Keratinocyte (primary cell): ENCODE measurements at regions not wholly inside any gene's neighbourhood (a gene's known extent, or its start where the extent isn't known, plus 50 kb on each side); places are given as distances from the start of the nearest gene placed in this dataset.
A peak's percentile ranks its signal among the peaks of the same experiment; 100 is the strongest.

Experiments
- DNase-seq: peaks from one replicate; pipeline ENCODE4 v3.0.0-alpha.2; 2011; ENCODE audit warnings: low read depth, missing footprints, low spot score
- FAIRE-seq: peaks from 2 replicates; lab custom pipeline; 2011; peaks lifted over from hg19 to GRCh38; lab: Jason Lieb, UNC
- H2AFZ ChIP-seq: 2 replicates; pipeline ENCODE4 v1.6.0; 2012; ENCODE audit warnings: low read length, control low read depth, inconsistent platforms; ENCODE audit not compliant: control insufficient read depth
- H3K27ac ChIP-seq: 2 replicates; pipeline ENCODE4 v1.5.1; 2011; ENCODE audit warnings: low read length; ENCODE audit not compliant: control insufficient read depth, insufficient read depth
- H3K27me3 ChIP-seq: 3 replicates; pipeline ENCODE4 v1.6.0; 2011; ENCODE audit warnings: low read length; ENCODE audit not compliant: control insufficient read depth, insufficient read depth; ENCODE audit errors: extremely low read depth
- H3K36me3 ChIP-seq, 2 experiments: 2 replicates in 1 of 2; 3 replicates in 1 of 2; pipeline ENCODE4 v1.5.1; 2011; ENCODE audit warnings: low read length in 2 of 2, mild to moderate bottlenecking in 1 of 2; ENCODE audit not compliant: control insufficient read depth in 2 of 2, insufficient read depth in 2 of 2; ENCODE audit errors: extremely low read depth in 1 of 2
- H3K4me1 ChIP-seq: 3 replicates; pipeline ENCODE4 v1.5.1; 2011; ENCODE audit warnings: low read length; ENCODE audit not compliant: control insufficient read depth, insufficient read depth; ENCODE audit errors: extremely low read depth
- H3K4me2 ChIP-seq: 3 replicates; pipeline ENCODE4 v1.6.0; 2011; ENCODE audit warnings: low read depth, low read length; ENCODE audit not compliant: control insufficient read depth, insufficient read depth; ENCODE audit errors: extremely low read depth
- H3K4me3 ChIP-seq, 3 experiments: fragments of 200-600 bp in 1 of 3; sonication (generic) in 1 of 3; 2 replicates in 2 of 3; 3 replicates in 1 of 3; pipeline ENCODE4 v1.5.1; 2011 to 2016; ENCODE audit warnings: low read length in 3 of 3, mild to moderate bottlenecking in 3 of 3, control low read depth in 2 of 3, inconsistent platforms in 1 of 3, low read depth in 1 of 3, mixed read lengths in 1 of 3, mixed run types in 1 of 3, moderate library complexity in 1 of 3; ENCODE audit not compliant: control insufficient read depth in 2 of 3, insufficient read depth in 2 of 3; ENCODE audit errors: extremely low read depth in 1 of 3
- H3K79me2 ChIP-seq: 2 replicates; pipeline ENCODE4 v1.6.0; 2012; ENCODE audit warnings: low read length; ENCODE audit not compliant: control insufficient read depth, insufficient read depth
- H3K9ac ChIP-seq: 3 replicates; pipeline ENCODE4 v1.6.0; 2011; ENCODE audit warnings: low read length; ENCODE audit not compliant: control insufficient read depth, insufficient read depth; ENCODE audit errors: extremely low read depth
- H3K9me1 ChIP-seq: 3 replicates; pipeline ENCODE4 v1.6.0; 2011; ENCODE audit warnings: low read length; ENCODE audit not compliant: control insufficient read depth, insufficient read depth; ENCODE audit errors: extremely low read depth
- H3K9me3 ChIP-seq: 2 replicates; pipeline ENCODE4 v1.5.1; 2012; ENCODE audit warnings: low read depth, low read length; ENCODE audit not compliant: control insufficient read depth
- H4K20me1 ChIP-seq: 3 replicates; pipeline ENCODE4 v1.6.0; 2011; ENCODE audit warnings: low read length; ENCODE audit not compliant: control insufficient read depth, insufficient read depth; ENCODE audit errors: extremely low read depth
- EZH2 ChIP-seq: IDR thresholded peaks from one replicate; pipeline ENCODE4 v1.6.1; 2012; ENCODE audit warnings: inconsistent platforms, mild to moderate bottlenecking, low read length, moderate library complexity
- dilution Hi-C: fragments of 300-500 bp; cut with MboI; formaldehyde crosslinking; loops from one replicate; pipeline ENCODE4 v1.7.0; 2020; ENCODE audit warnings: low sequenced_read_pairs; ENCODE audit not compliant: extremely low pct_ligation_motif_present
- TF ChIP-seq, protein P1 (sequence below), 3 experiments: IDR thresholded peaks in 1 of 3; conservative IDR thresholded peaks in 1 of 3; optimal IDR thresholded peaks in 1 of 3; 2 replicates in 2 of 3; 3 replicates in 1 of 3; pipeline versions ENCODE3 to v1.5.1; 2011; ENCODE audit warnings: low read length in 3 of 3, mild to moderate bottlenecking in 3 of 3, moderate library complexity in 2 of 3, control low read depth in 1 of 3, inconsistent platforms in 1 of 3; ENCODE audit not compliant: insufficient read depth in 2 of 3; ENCODE audit errors: extremely low read depth in 1 of 3

GRCh38 chr7:34365011-34365410 is 293.0 kb upstream of the NPSR1 start:
- DNase-seq (peak; percentile 91), FAIRE-seq (peak; percentile 92)
- Histone ChIP-seq H3K36me3 (no peaks in the 10 kb centered on the region), H3K4me3 (peak overlapping the region in 1 of 3 experiments; percentile 32), H3K79me2 (no peaks in the 10 kb centered on the region), H2AFZ (peak overlapping the region; percentile 52), H3K9me3 (no peaks in the 10 kb centered on the region), H3K27ac (peak overlapping the region; percentile 54), H3K27me3 (no peaks in the 10 kb centered on the region), H3K9me1 (no peaks in the 10 kb centered on the region), H3K4me1 (peaks cover 15% of the 10 kb centered on the region), H4K20me1 (no peaks in the 10 kb centered on the region), H3K4me2 (peak overlapping the region; percentile 39), H3K9ac (no peak overlapping the region)
- dilution Hi-C loops = no loop called here
- no peak for TF ChIP-seq EZH2
- TF ChIP-seq, protein P1, sequence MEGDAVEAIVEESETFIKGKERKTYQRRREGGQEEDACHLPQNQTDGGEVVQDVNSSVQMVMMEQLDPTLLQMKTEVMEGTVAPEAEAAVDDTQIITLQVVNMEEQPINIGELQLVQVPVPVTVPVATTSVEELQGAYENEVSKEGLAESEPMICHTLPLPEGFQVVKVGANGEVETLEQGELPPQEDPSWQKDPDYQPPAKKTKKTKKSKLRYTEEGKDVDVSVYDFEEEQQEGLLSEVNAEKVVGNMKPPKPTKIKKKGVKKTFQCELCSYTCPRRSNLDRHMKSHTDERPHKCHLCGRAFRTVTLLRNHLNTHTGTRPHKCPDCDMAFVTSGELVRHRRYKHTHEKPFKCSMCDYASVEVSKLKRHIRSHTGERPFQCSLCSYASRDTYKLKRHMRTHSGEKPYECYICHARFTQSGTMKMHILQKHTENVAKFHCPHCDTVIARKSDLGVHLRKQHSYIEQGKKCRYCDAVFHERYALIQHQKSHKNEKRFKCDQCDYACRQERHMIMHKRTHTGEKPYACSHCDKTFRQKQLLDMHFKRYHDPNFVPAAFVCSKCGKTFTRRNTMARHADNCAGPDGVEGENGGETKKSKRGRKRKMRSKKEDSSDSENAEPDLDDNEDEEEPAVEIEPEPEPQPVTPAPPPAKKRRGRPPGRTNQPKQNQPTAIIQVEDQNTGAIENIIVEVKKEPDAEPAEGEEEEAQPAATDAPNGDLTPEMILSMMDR (optimal IDR thresholded peaks at IDR 0.05 in 1 of 3, IDR thresholded peaks at IDR 0.05 in 1 of 3, conservative IDR thresholded peaks at IDR 0.05 in 1 of 3; ENCODE audit: extremely low read depth in 1 of 3, insufficient read depth in 2 of 3, low read length in 3 of 3) = no peak

GRCh38 chr7:34365611-34366010 is 292.4 kb upstream of the NPSR1 start:
- Histone ChIP-seq H3K4me2 (peak overlapping the region; percentile 29), H2AFZ (peak overlapping the region; percentile 11), H3K36me3 (no peaks in the 10 kb centered on the region), H3K27me3 (no peaks in the 10 kb centered on the region), H3K79me2 (no peaks in the 10 kb centered on the region), H3K9me3 (no peaks in the 10 kb centered on the region), H3K4me3 (no peak overlapping the region), H3K9ac (no peak overlapping the region), H3K27ac (peak overlapping the region; percentile 54), H3K4me1 (peaks cover 15% of the 10 kb centered on the region), H4K20me1 (no peaks in the 10 kb centered on the region), H3K9me1 (no peaks in the 10 kb centered on the region)
- dilution Hi-C loops = no loop called here
- DNase-seq (no peak), FAIRE-seq (no peak)
- TF ChIP-seq EZH2 = no peak
- TF ChIP-seq, protein P1 (optimal IDR thresholded peaks at IDR 0.05 in 1 of 3, IDR thresholded peaks at IDR 0.05 in 1 of 3, conservative IDR thresholded peaks at IDR 0.05 in 1 of 3; ENCODE audit: extremely low read depth in 1 of 3, insufficient read depth in 2 of 3, low read length in 3 of 3) = no peak
